H1 (cell line): ENCODE measurements at regions not wholly inside any gene's neighbourhood (a gene's known extent, or its start where the extent isn't known, plus 50 kb on each side); places are given as distances from the start of the nearest gene placed in this dataset.

ENCODE experiments used
- CTCF ChIA-PET: fragments of 300-600 bp; sonication (Branson Sonifier 250); formaldehyde crosslinking; loops from one replicate; lab custom pipeline; 2021; ENCODE audit not compliant: partially characterized antibody; lab: Charles Lee
- POLR2A ChIA-PET: fragments of 300-600 bp; sonication (Branson Sonifier 250); formaldehyde crosslinking; loops from one replicate; lab custom pipeline; 2021; ENCODE audit warnings: inconsistent platforms; ENCODE audit not compliant: partially characterized antibody; lab: Charles Lee
- DNase-seq, 2 experiments: peaks; one replicate each; pipeline versions ENCODE4 v3.0.0 to v3.0.0-alpha.2; 2010 to 2022; ENCODE audit warnings: low spot score in 2 of 2, low read depth in 1 of 2, mixed read lengths in 1 of 2
- FAIRE-seq: peaks from 2 replicates; lab custom pipeline; 2011; peaks lifted over from hg19 to GRCh38; lab: Jason Lieb, UNC
- H2AFZ ChIP-seq: 2 replicates; pipeline ENCODE4 v1.8.1; 2012; ENCODE audit warnings: low read length, inconsistent platforms
- H2AK5ac ChIP-seq: 2 replicates; pipeline ENCODE4 v1.6.1; 2013; ENCODE audit warnings: low read depth, low read length
- H2BK120ac ChIP-seq: replicated peaks from 2 replicates; pipeline ENCODE3; 2013; ENCODE audit warnings: low read depth, low read length, inconsistent platforms
- H2BK12ac ChIP-seq: 2 replicates; pipeline ENCODE4 v1.6.1; 2013; ENCODE audit warnings: low read depth, low read length
- H2BK15ac ChIP-seq: 2 replicates; pipeline ENCODE4 v1.6.1; 2013; ENCODE audit warnings: low read length
- H2BK20ac ChIP-seq: 2 replicates; pipeline ENCODE4 v1.6.1; 2013; ENCODE audit warnings: low read length
- H2BK5ac ChIP-seq: 2 replicates; pipeline ENCODE4 v1.6.1; 2013; ENCODE audit warnings: low read depth, low read length
- H3K14ac ChIP-seq: 2 replicates; pipeline ENCODE4 v1.6.1; 2013; ENCODE audit warnings: inconsistent platforms; ENCODE audit not compliant: insufficient read length
- H3K18ac ChIP-seq: 2 replicates; pipeline ENCODE4 v1.6.1; 2013; ENCODE audit warnings: low read length; ENCODE audit errors: extremely low read depth
- H3K23ac ChIP-seq: 2 replicates; pipeline ENCODE4 v1.6.1; 2013; ENCODE audit warnings: inconsistent platforms; ENCODE audit not compliant: insufficient read length
- H3K23me2 ChIP-seq: 2 replicates; pipeline ENCODE4 v1.6.1; 2013; ENCODE audit warnings: low read depth, low read length
- H3K27ac ChIP-seq: 2 replicates; pipeline ENCODE4 v1.6.1; 2011; ENCODE audit warnings: low read depth, low read length, inconsistent platforms
- H3K27me3 ChIP-seq, 4 experiments: replicated peaks in 1 of 4; 1 replicate in 1 of 4; 2 replicates in 3 of 4; pipeline versions ENCODE4 v1.6.1 to v1.8.1; 2011 to 2013; ENCODE audit warnings: low read length in 3 of 4, mild to moderate bottlenecking in 3 of 4, inconsistent platforms in 2 of 4, mixed read lengths in 2 of 4, moderate library complexity in 1 of 4; ENCODE audit not compliant: control insufficient read depth in 3 of 4, insufficient read depth in 3 of 4; ENCODE audit errors: extremely low read depth in 1 of 4
- H3K36me3 ChIP-seq, 4 experiments: 2 replicates each; pipeline versions ENCODE4 v1.6.1 to v1.8.1; 2011 to 2013; ENCODE audit warnings: mild to moderate bottlenecking in 4 of 4, low read length in 3 of 4, moderate library complexity in 2 of 4, control low read depth in 1 of 4, inconsistent platforms in 1 of 4; ENCODE audit not compliant: insufficient read depth in 4 of 4, control insufficient read depth in 2 of 4
- H3K4ac ChIP-seq: replicated peaks from 2 replicates; pipeline ENCODE3; 2013; ENCODE audit warnings: low read length, low read depth, mixed read lengths, inconsistent platforms; ENCODE audit not compliant: insufficient read length
- H3K4me1 ChIP-seq, 4 experiments: replicated peaks in 1 of 4; 1 replicate in 1 of 4; 2 replicates in 3 of 4; pipeline versions ENCODE4 v1.6.1 to v1.8.1; 2011 to 2013; ENCODE audit warnings: low read length in 3 of 4, inconsistent platforms in 2 of 4, mixed read lengths in 1 of 4; ENCODE audit not compliant: insufficient read depth in 4 of 4, control insufficient read depth in 3 of 4
- H3K4me2 ChIP-seq, 2 experiments: 2 replicates each; pipeline versions ENCODE4 v1.6.1 to v1.8.1; 2011 to 2013; ENCODE audit warnings: low read depth in 2 of 2, low read length in 2 of 2, control low read depth in 1 of 2, inconsistent platforms in 1 of 2, mild to moderate bottlenecking in 1 of 2; ENCODE audit not compliant: insufficient read depth in 1 of 2
- H3K4me3 ChIP-seq, 4 experiments: fragments of 200-600, 300-600 bp in 1 of 4; sonication (generic), shearing (Covaris generic), sonication (Bioruptor Twin) in 1 of 4; 2 replicates each; pipeline versions ENCODE4 v1.5.1 to v1.8.1; 2011 to 2016; ENCODE audit warnings: low read length in 4 of 4, low read depth in 3 of 4, control low read depth in 2 of 4, inconsistent platforms in 2 of 4, mild to moderate bottlenecking in 2 of 4, mixed read lengths in 1 of 4, moderate library complexity in 1 of 4; ENCODE audit not compliant: insufficient read depth in 2 of 4; ENCODE audit errors: extremely low read depth in 1 of 4
- H3K56ac ChIP-seq: replicated peaks from 2 replicates; pipeline ENCODE3; 2013; ENCODE audit warnings: low read depth, mild to moderate bottlenecking, mixed read lengths, low read length, inconsistent platforms; ENCODE audit not compliant: insufficient read length
- H3K79me1 ChIP-seq: 2 replicates; pipeline ENCODE4 v1.6.1; 2013; ENCODE audit warnings: low read depth, low read length, control low read depth
- H3K79me2 ChIP-seq, 2 experiments: 2 replicates each; pipeline versions ENCODE4 v1.6.1 to v1.8.1; 2012 to 2013; ENCODE audit warnings: low read length in 2 of 2, mild to moderate bottlenecking in 2 of 2, inconsistent platforms in 1 of 2; ENCODE audit not compliant: insufficient read depth in 2 of 2, control insufficient read depth in 1 of 2
- H3K9ac ChIP-seq, 4 experiments: replicated peaks in 1 of 4; 1 replicate in 1 of 4; 2 replicates in 3 of 4; pipeline versions ENCODE4 v1.6.1 to v1.8.1; 2011 to 2013; ENCODE audit warnings: low read depth in 3 of 4, low read length in 3 of 4, control low read depth in 2 of 4, mild to moderate bottlenecking in 2 of 4, moderate library complexity in 2 of 4, inconsistent platforms in 1 of 4; ENCODE audit errors: extremely low read depth in 1 of 4
- H3K9me3 ChIP-seq, 2 experiments: 2 replicates each; pipeline versions ENCODE4 v1.6.1 to v1.8.1; 2012 to 2013; ENCODE audit warnings: mild to moderate bottlenecking in 2 of 2, moderate library complexity in 2 of 2, control low read depth in 1 of 2, inconsistent platforms in 1 of 2, low read depth in 1 of 2, low read length in 1 of 2, mixed read lengths in 1 of 2; ENCODE audit not compliant: insufficient read depth in 2 of 2
- H4K20me1 ChIP-seq, 2 experiments: replicated peaks in 1 of 2; 2 replicates each; pipeline versions ENCODE3 to v1.8.1; 2011 to 2013; ENCODE audit warnings: inconsistent platforms in 2 of 2, low read length in 2 of 2, mild to moderate bottlenecking in 1 of 2; ENCODE audit not compliant: insufficient read depth in 2 of 2, control insufficient read depth in 1 of 2
- H4K5ac ChIP-seq: 2 replicates; pipeline ENCODE4 v1.6.1; 2013; ENCODE audit warnings: low read length, low read depth, mixed read lengths, inconsistent platforms; ENCODE audit not compliant: insufficient read length
- H4K8ac ChIP-seq: 2 replicates; pipeline ENCODE4 v1.8.0; 2013; ENCODE audit warnings: mild to moderate bottlenecking, moderate library complexity, low read length, inconsistent platforms; ENCODE audit not compliant: insufficient read depth; ENCODE audit errors: extremely low read depth
- H4K91ac ChIP-seq: replicated peaks from 2 replicates; pipeline ENCODE3; 2013; ENCODE audit warnings: low read length, mixed read lengths, inconsistent platforms; ENCODE audit not compliant: insufficient read length
- BCL11A ChIP-seq, 2 experiments: IDR thresholded peaks; one replicate each; pipeline ENCODE4 v1.6.1; 2011; ENCODE audit warnings: low read depth in 2 of 2, low read length in 2 of 2, mild to moderate bottlenecking in 2 of 2
- EGR1 ChIP-seq: IDR thresholded peaks from 2 replicates; pipeline ENCODE4 v1.6.1; 2011; ENCODE audit warnings: low read depth, low read length, borderline replicate concordance
- EP300 ChIP-seq, 2 experiments: IDR thresholded peaks; 1 replicate in 1 of 2; 2 replicates in 1 of 2; pipeline ENCODE4 v1.6.1; 2011 to 2012; ENCODE audit warnings: low read depth in 2 of 2, low read length in 2 of 2, mild to moderate bottlenecking in 2 of 2, borderline replicate concordance in 1 of 2, inconsistent platforms in 1 of 2, moderate library complexity in 1 of 2
- FOSL1 ChIP-seq: IDR thresholded peaks from 2 replicates; pipeline ENCODE4 v1.6.1; 2011; ENCODE audit warnings: mild to moderate bottlenecking, low read depth, low read length, moderate library complexity; ENCODE audit not compliant: insufficient read depth
- GTF2F1 ChIP-seq: IDR thresholded peaks from 2 replicates; pipeline ENCODE4 v1.6.1; 2012; ENCODE audit warnings: low read depth, low read length, improper control_type of control experiment, borderline replicate concordance
- KDM1A ChIP-seq: fragments of 200-600, 300-600 bp; sonication (generic); IDR thresholded peaks from 2 replicates; pipeline ENCODE4 v1.7.1; 2016; ENCODE audit warnings: mild to moderate bottlenecking, low read length, borderline replicate concordance
- RNF2 ChIP-seq: fragments of 200-900, 300-1000 bp; sonication (generic); IDR thresholded peaks from 2 replicates; pipeline ENCODE4 v1.7.1; 2016; ENCODE audit warnings: borderline replicate concordance, low read depth, mild to moderate bottlenecking, antibody characterized with exemption, low read length; ENCODE audit not compliant: poor library complexity, severe bottlenecking; ENCODE audit errors: missing control alignments
- SIRT6 ChIP-seq: IDR thresholded peaks from one replicate; pipeline ENCODE4 v1.7.1; 2012; ENCODE audit warnings: low read length, inconsistent platforms
- SIX5 ChIP-seq: IDR thresholded peaks from 2 replicates; pipeline ENCODE4 v1.6.1; 2011; ENCODE audit warnings: mild to moderate bottlenecking, low read depth, low read length
- SP4 ChIP-seq: IDR thresholded peaks from 2 replicates; pipeline ENCODE4 v1.6.1; 2012; ENCODE audit warnings: low read length, inconsistent platforms
- TAF1 ChIP-seq: IDR thresholded peaks from 2 replicates; pipeline ENCODE4 v1.6.1; 2011; ENCODE audit warnings: mild to moderate bottlenecking, low read depth, low read length
- USF2 ChIP-seq: IDR thresholded peaks from 2 replicates; pipeline ENCODE4 v1.6.1; 2011; ENCODE audit warnings: low read length, improper control_type of control experiment
- ZNF274 ChIP-seq: IDR thresholded peaks from 2 replicates; pipeline ENCODE4 v1.7.0; 2012; ENCODE audit warnings: low read length, borderline replicate concordance; ENCODE audit errors: extremely low read depth
- WGBS, 2 experiments: shearing (Covaris generic) in 1 of 2; methylation state at CpG; one replicate each; pipeline versions ENCODE4 v1.1.6 to v1.1.7; 2013 to 2015; ENCODE audit warnings: low lambda C conversion rate in 2 of 2, mixed read lengths in 2 of 2, inconsistent platforms in 1 of 2, low coverage in 1 of 2, missing lambda C conversion rate in 1 of 2; ENCODE audit not compliant: insufficient replicate concordance in 2 of 2, insufficient coverage in 1 of 2, insufficient read length in 1 of 2; ENCODE audit errors: extremely low coverage in 1 of 2, missing lambda C conversion rate in 1 of 2; 5-methylcytosine and 5-hydroxymethylcytosine counted together

- Histone ChIP-seq H4K5ac (no peak overlapping the region), H3K56ac (no peak overlapping the region), H4K91ac (no peak overlapping the region), H2BK20ac (no peak overlapping the region), H2BK120ac (no peak overlapping the region), H2AK5ac (no peak overlapping the region), H4K20me1 (no peaks in the 10 kb centered on the region), H3K36me3 (no peaks in the 10 kb centered on the region), H3K27ac (no peak overlapping the region), H3K23ac (no peak overlapping the region), H2BK5ac (no peak overlapping the region), H3K4ac (no peak overlapping the region), H3K9me3 (no peaks in the 10 kb centered on the region), H3K4me3 (no peak overlapping the region), H3K23me2 (no peaks in the 10 kb centered on the region; the same call in 1 of the 2 replicates), H3K27me3 (no peaks in the 10 kb centered on the region), H4K8ac (no peak overlapping the region), H3K79me1 (no peaks in the 10 kb centered on the region), H3K4me2 (no peak overlapping the region), H2BK12ac (no peak overlapping the region), H3K79me2 (no peaks in the 10 kb centered on the region; a peak in 1 of 4 replicates), H2AFZ (no peak overlapping the region), H3K14ac (no peak overlapping the region), H2BK15ac (no peak overlapping the region), H3K18ac (no peak overlapping the region), H3K9ac (no peak overlapping the region), H3K4me1 (no peaks in the 10 kb centered on the region; a peak in 1 of 7 replicates)
- POLR2A ChIA-PET = no interaction called here
- DNase-seq (no peak), FAIRE-seq (no peak)
- CTCF ChIA-PET = interaction anchor here (1.4 kb wide), 1 partner anchor 29 kb away, joined by 4 read pairs; no protein-coding TSS in a partner anchor
- 81% methylated on average over 3 of the region's 3 CpGs; no CpG with 5 or more reads in 1 of the 2 experiments for WGBS, 2 experiments
- no peak for TF ChIP-seq SIRT6
- TF ChIP-seq EP300 (IDR thresholded peaks at IDR 0.05; ENCODE audit: borderline replicate concordance in 1 of 2, low read depth in 2 of 2, low read length in 2 of 2) = no peak
- TF ChIP-seq SP4 = no peak
- TF ChIP-seq SIX5 = no peak
- TF ChIP-seq RNF2 = no peak
- TF ChIP-seq BCL11A (IDR thresholded peaks at IDR 0.05; ENCODE audit: low read depth in 2 of 2, low read length in 2 of 2) = no peak
- no peak for TF ChIP-seq USF2
- TF ChIP-seq EGR1 = no peak
- no peak for TF ChIP-seq FOSL1
- no peak for TF ChIP-seq ZNF274
- no peak for TF ChIP-seq KDM1A
- TF ChIP-seq TAF1 = no peak
- TF ChIP-seq GTF2F1 = no peak
Measured at GRCh38 chr6:105806486-105806920, 279.6 kb upstream of the PRDM1 start.
